Globus pallidus (tissue), 1 donor: ENCODE measurements at regions not wholly inside any gene's neighbourhood (a gene's known extent, or its start where the extent isn't known, plus 50 kb on each side); places are given as distances from the start of the nearest gene placed in this dataset.

Source experiments
- DNase-seq: peaks from one replicate; pipeline ENCODE4 v3.0.0-alpha.2; 2015; ENCODE audit warnings: low spot score

- no peak for DNase-seq
These were observed 99.2 kb upstream of the FGF3 start for GRCh38 chr11:69918231-69918937.

GRCh38 chr11:69918938-69919650 lies 99.9 kb upstream of the FGF3 start:
- no peak for DNase-seq

GRCh38 chr11:69919659-69920344 lies 100.6 kb upstream of the FGF3 start:
- DNase-seq: no peak

- no peak for DNase-seq
These were observed 101.3 kb upstream of the FGF3 start for GRCh38 chr11:69920345-69921127.

GRCh38 chr11:69921128-69922014 lies 102.2 kb upstream of the FGF3 start:
- no peak for DNase-seq

GRCh38 chr11:69922015-69922595 lies 102.9 kb upstream of the FGF3 start:
- DNase-seq: no peak

- DNase-seq: no peak
These were observed 103.4 kb upstream of the FGF3 start for GRCh38 chr11:69922596-69923111.

GRCh38 chr11:69923196-69923595 lies 104.0 kb upstream of the FGF3 start:
- DNase-seq: no peak

GRCh38 chr11:69923641-69924307 lies 104.6 kb upstream of the FGF3 start:
- DNase-seq: no peak

GRCh38 chr11:69924308-69925161 lies 105.3 kb upstream of the FGF3 start:
- no peak for DNase-seq

- no peak for DNase-seq
These were observed 106.4 kb upstream of the FGF3 start for GRCh38 chr11:69925366-69926196.

- no peak for DNase-seq
These were observed 107.3 kb upstream of the FGF3 start for GRCh38 chr11:69926376-69927050.

- DNase-seq: no peak
These were observed 108.9 kb upstream of the FGF3 start for GRCh38 chr11:69928121-69928520.

GRCh38 chr11:69928975-69929374 lies 109.8 kb upstream of the FGF3 start:
- DNase-seq: no peak

- no peak for DNase-seq
These were observed 111.2 kb upstream of the FGF3 start for GRCh38 chr11:69930081-69931059.
